Cardiac muscle cell (in vitro differentiated cells and primary cell): ENCODE measurements at regions not wholly inside any gene's neighbourhood (a gene's known extent, or its start where the extent isn't known, plus 50 kb on each side); places are given as distances from the start of the nearest gene placed in this dataset.

Experiments
- DNase-seq, 2 donors: peaks; one replicate each; pipeline versions ENCODE4 v3.0.0 to v3.0.0-alpha.2; 2010 to 2017; ENCODE audit warnings: low read depth in 1 of 2, low spot score in 1 of 2
- H3K27ac ChIP-seq: fragments of 200-600 bp; sonication (generic); 2 replicates; pipeline ENCODE4 v1.5.1; 2016
- H3K27me3 ChIP-seq: fragments of 200-600 bp; sonication (generic); 2 replicates; pipeline ENCODE4 v1.6.0; 2016; ENCODE audit warnings: control low read depth
- H3K36me3 ChIP-seq: fragments of 200-600 bp; sonication (generic); 2 replicates; pipeline ENCODE4 v1.5.1; 2016; ENCODE audit warnings: control low read depth
- H3K4me1 ChIP-seq: fragments of 200-600 bp; sonication (generic); 2 replicates; pipeline ENCODE4 v1.8.1; 2017; ENCODE audit warnings: low read depth, mild to moderate bottlenecking, mixed run types
- H3K4me3 ChIP-seq: fragments of 200-600 bp; sonication (generic); 2 replicates; pipeline ENCODE4 v1.5.1; 2016; ENCODE audit warnings: mild to moderate bottlenecking
- H3K9me3 ChIP-seq: fragments of 200-600 bp; sonication (generic); 2 replicates; pipeline ENCODE4 v1.5.1; 2017; ENCODE audit warnings: low read depth, mild to moderate bottlenecking, control low read depth
- TF ChIP-seq, protein P1 (sequence below): IDR thresholded peaks from 2 replicates; pipeline ENCODE4 v1.5.1; 2012; ENCODE audit warnings: low read depth, mild to moderate bottlenecking, low read length

DNA sequence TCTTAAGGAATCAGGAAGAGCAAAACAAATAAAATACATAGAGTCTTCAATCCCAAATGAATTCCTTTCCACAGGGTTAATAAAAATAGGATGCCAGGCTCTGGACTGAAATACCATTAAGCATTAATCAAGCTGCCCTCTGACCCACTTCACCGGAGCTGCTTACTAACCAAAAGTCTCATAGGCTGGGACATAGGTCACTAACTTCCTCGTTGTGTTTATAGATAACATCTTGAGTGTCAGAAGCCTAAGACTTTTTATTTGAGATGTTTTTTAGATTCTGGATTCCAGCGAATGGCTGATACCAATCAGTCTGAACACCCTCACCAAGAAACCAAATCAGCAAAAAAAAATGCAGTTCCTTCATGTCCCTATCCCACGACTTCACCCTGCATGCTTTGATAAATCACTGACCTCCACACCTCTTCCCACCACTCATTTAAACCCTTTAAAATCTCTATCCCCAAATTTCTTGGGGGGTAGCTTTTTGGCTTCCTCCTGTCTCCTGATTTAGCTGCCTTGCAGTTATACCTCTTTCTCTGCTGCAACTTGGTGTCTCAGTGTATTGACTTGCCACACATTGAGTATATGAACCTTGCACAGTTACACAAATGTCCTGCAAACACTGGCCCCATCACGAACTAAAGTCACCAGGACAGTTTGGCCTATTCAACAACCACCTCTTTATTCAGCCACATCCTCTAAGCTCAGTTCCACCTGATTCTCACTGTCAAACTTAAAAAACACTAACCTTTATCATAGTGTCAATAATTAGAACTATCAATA is 399.3 kb downstream of the METTL4 start:
- H3K4me3 ChIP-seq, result no peak overlapping the region
- no peaks in the 10 kb centered on the region for H3K4me1 ChIP-seq
- TF ChIP-seq, protein P1, sequence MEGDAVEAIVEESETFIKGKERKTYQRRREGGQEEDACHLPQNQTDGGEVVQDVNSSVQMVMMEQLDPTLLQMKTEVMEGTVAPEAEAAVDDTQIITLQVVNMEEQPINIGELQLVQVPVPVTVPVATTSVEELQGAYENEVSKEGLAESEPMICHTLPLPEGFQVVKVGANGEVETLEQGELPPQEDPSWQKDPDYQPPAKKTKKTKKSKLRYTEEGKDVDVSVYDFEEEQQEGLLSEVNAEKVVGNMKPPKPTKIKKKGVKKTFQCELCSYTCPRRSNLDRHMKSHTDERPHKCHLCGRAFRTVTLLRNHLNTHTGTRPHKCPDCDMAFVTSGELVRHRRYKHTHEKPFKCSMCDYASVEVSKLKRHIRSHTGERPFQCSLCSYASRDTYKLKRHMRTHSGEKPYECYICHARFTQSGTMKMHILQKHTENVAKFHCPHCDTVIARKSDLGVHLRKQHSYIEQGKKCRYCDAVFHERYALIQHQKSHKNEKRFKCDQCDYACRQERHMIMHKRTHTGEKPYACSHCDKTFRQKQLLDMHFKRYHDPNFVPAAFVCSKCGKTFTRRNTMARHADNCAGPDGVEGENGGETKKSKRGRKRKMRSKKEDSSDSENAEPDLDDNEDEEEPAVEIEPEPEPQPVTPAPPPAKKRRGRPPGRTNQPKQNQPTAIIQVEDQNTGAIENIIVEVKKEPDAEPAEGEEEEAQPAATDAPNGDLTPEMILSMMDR, result no peak
- DNase-seq, result no peak
- H3K27ac ChIP-seq, result no peak overlapping the region
- no peaks in the 10 kb centered on the region for H3K36me3 ChIP-seq
- no peaks in the 10 kb centered on the region for H3K27me3 ChIP-seq
- H3K9me3 ChIP-seq, result no peaks in the 10 kb centered on the region

DNA sequence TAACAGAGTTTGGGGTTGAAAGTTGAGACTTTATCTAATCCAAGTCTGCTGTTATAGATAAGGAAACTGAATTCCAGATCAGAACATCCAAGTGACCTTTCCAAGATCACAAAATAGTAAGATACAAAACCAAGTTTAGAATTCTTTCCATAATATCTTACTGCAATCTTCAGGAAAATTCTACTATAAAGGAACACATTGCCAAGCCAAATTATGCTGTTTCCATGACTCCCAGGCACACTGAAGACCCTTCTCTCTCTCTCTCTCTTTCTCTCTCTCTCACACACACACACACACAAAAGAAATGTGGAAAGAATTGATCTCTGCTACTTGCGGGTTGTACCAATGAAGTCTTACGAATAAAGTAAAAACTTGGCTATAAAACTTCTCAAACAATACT is 398.4 kb downstream of the METTL4 start:
- Histone ChIP-seq H3K36me3 (no peaks in the 10 kb centered on the region), H3K27ac (no peak overlapping the region), H3K27me3 (no peaks in the 10 kb centered on the region), H3K4me3 (no peak overlapping the region), H3K9me3 (no peaks in the 10 kb centered on the region), H3K4me1 (no peaks in the 10 kb centered on the region)
- TF ChIP-seq, protein P1, result no peak
- peak in 1 of 2 donors; percentile 39 for DNase-seq

DNA sequence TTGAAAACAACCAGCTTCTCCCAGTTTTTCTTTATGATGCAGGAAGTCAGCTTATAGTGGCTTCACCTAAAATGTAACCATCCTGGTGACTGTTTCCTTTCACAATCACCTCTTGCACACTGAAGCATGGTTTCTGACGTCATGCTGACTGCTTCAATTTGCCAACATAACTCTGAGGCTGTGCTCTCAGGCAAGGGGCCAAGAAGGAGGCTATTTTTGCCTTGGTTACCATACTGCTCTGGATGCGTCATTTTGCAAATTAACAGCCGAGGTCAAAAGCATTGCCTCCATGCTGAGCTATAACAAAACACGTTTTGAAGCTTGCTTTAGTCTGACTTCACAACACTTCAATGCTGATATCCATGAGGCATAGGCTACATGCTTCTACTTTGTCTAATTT is 397.8 kb downstream of the METTL4 start:
- Histone ChIP-seq H3K36me3 (no peaks in the 10 kb centered on the region), H3K27ac (no peak overlapping the region), H3K4me1 (no peaks in the 10 kb centered on the region), H3K4me3 (no peak overlapping the region), H3K9me3 (no peaks in the 10 kb centered on the region), H3K27me3 (no peaks in the 10 kb centered on the region)
- peak; percentile 43 to 98 for DNase-seq
- TF ChIP-seq, protein P1, result no peak

DNA sequence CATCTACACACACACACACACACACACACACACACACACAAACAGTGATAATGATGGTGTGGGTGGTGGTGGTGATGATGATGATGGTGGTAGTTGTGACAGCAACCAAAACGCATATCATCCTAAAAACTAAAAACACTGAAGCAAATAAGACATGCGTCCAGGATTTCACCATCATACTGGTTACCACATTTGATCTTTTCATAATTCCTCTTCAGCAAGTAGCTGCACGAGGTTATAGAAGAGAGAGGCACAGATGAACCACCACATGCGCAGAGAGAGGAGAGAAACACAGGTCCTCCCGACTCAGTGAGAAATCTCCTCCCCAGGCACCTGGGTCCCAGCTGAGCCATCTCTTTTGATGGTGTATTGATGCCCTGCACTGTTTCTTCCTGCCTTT is 393.3 kb downstream of the METTL4 start:
- no peak overlapping the region for H3K4me3 ChIP-seq
- no peaks in the 10 kb centered on the region for H3K4me1 ChIP-seq
- TF ChIP-seq, protein P1, result no peak
- H3K9me3 ChIP-seq, result no peaks in the 10 kb centered on the region
- DNase-seq, result no peak
- no peaks in the 10 kb centered on the region for H3K27me3 ChIP-seq
- no peak overlapping the region for H3K27ac ChIP-seq
- no peaks in the 10 kb centered on the region for H3K36me3 ChIP-seq

DNA sequence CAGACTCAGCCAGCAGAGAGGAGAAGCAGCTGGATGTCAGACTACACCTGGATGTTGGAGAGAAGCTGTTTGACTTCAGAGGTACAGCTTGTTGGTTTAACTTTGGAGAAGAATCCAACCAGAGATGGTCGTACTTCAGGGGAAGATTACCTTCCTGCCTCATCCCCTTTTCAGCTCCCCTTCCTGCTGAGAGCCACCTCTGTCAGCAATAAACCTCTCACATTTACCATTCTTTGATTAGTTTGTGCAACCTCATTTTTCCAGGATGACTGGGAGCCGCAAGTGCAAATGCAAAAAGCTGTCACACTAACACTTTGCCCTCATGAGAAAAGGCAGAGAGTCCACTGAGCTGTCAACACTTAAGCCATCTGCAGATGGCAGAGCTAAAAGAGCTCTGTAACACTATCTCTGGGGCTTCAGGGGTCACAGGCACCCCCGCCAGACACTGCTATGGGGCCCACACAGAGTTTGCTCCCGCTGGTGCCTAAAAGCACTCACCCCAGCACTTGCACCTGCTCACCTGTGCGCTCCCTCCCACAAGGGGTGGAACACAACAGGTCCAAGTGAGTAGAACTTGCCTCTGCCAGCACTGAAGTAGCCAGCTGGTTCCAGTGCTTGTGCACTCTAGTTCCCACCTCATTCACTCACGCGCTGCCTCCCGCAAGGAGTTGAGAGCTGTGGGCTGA is 391.7 kb downstream of the METTL4 start:
- no peaks in the 10 kb centered on the region for H3K27me3 ChIP-seq

More for the DNA sequence above, 391.7 kb downstream of the METTL4 start:
- DNase-seq, result peak in 1 of 2 donors; percentile 3
- H3K4me1 ChIP-seq, result no peaks in the 10 kb centered on the region
- no peaks in the 10 kb centered on the region for H3K36me3 ChIP-seq
- H3K9me3 ChIP-seq, result no peaks in the 10 kb centered on the region
- TF ChIP-seq, protein P1, result no peak
- no peak overlapping the region for H3K27ac ChIP-seq
- no peak overlapping the region for H3K4me3 ChIP-seq
